Heart left ventricle (tissue), 13 donors: ENCODE measurements at regions not wholly inside any gene's neighbourhood (a gene's known extent, or its start where the extent isn't known, plus 50 kb on each side); places are given as distances from the start of the nearest gene placed in this dataset.

ENCODE experiments used
- CTCF ChIP-seq, 12 donors: fragments of 200-600 bp; sonication (generic) in 4 of 12; IDR thresholded peaks; one replicate each; pipeline versions ENCODE4 v1.5.0 to v1.8.0; 2018 to 2022; ENCODE audit warnings: antibody characterized with exemption in 12 of 12, mild to moderate bottlenecking in 5 of 12
- POLR2A ChIP-seq, 2 donors: fragments of 450-650 bp; IDR thresholded peaks; one replicate each; pipeline ENCODE4 v1.6.1; 2017; ENCODE audit warnings: antibody characterized with exemption in 2 of 2, mild to moderate bottlenecking in 2 of 2, moderate library complexity in 2 of 2
- donor health status: ischemic (EF 13 %, LVEDD 7.1; RV severe dilation, severe dysfunction).
- donor health status: DM: no; HTN: yes; CAD: no.
- donor health status: DM: no; HTN: no; CAD: no.
- donor health status: ischemic (EF 25% LVEDD 6.9; RV normal size, moderate dysfunction).
- donor health status: ischemic (EF 25% LVEDD 5.7; RV mildly dilated, moderate dysfunction).
- donor health status: ischemic (EF 35%, LVEDD 5.7; RV mildly dilated, moderate dysfunction).
- donor health status: nonischemic (EF 11% LVEDD 7.7; RV severe dilation, severe dysfunction).
- donor health status: DM: yes; HTN: yes; CAD: no.
- donor health status: PGD.
- donor health status: ischemic (EF 29% LVEDD 5.4; RV normal size, mild dysfunction).
- donor health status: nonischemic (EF 23%, LVEDD 6.1; RV moderate dilation, normal function).

- no peak for TF ChIP-seq CTCF (IDR thresholded peaks at IDR 0.05)
- TF ChIP-seq POLR2A (IDR thresholded peaks at IDR 0.05) = no peak
Measured at GRCh38 chr1:240031414-240031813, 60.3 kb upstream of the FMN2 start.
